ENCODE measurements at regions not wholly inside any gene's neighbourhood (a gene's known extent, or its start where the extent isn't known, plus 50 kb on each side); places are given as distances from the start of the nearest gene placed in this dataset.
A peak's percentile ranks its signal among the peaks of the same experiment; 100 is the strongest.

DNA sequence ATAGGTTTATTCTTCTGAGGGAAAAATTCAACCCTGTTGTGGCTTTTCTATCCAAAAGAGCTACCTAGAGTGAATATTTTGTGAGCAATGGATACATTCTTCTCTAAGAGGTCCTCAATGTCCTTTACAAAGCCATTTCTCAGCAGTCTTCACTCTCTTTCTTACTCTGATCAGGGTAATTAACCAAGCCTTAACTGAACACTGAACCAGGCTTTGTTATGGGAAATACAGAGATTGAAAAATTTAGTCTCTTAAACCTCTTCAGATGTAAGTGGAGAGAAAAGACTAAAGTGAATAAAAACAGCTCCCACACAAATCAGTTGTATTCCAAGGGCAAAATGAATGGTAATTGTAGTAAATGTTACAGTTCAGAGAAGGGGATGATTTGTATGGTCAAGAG, 64.0 kb upstream of the XIST start:
- in situ Hi-C loops (cut with MboI; ENCODE audit: low sequenced_read_pairs): no loop called here
- H2BK15ac ChIP-seq (ENCODE audit: low read depth, low read length): peak overlapping the region; percentile 69
- H3K23ac ChIP-seq (ENCODE audit: low read depth, low read length): peak overlapping the region; percentile 80
- peak overlapping the region; percentile 55 for H4K5ac ChIP-seq (ENCODE audit: low read depth, low read length)
- no peak overlapping the region for H3K4me3 ChIP-seq (ENCODE audit: insufficient read depth, low read depth, low read length)
- H2AK9ac ChIP-seq (replicated peaks; ENCODE audit: low read depth, low read length, poor library complexity): no peak overlapping the region
- H3K27me3 ChIP-seq (ENCODE audit: control insufficient read depth, insufficient read depth, low read length): peaks cover 6% of the 10 kb centered on the region
- peaks cover 14% of the 10 kb centered on the region for H3K4me1 ChIP-seq (ENCODE audit: control insufficient read depth, insufficient read depth, low read length)
- H3K56ac ChIP-seq (ENCODE audit: extremely low read depth, insufficient read depth, low read length): peak overlapping the region; percentile 74; the same call in 1 of the 2 replicates
- ChIA-PET POLR2A (ENCODE audit: unreplicated experiment) (interaction anchor here (0.6 kb wide), 1 partner anchor 450 kb away, joined by 3 read pairs; no protein-coding TSS in a partner anchor), CTCF (no interaction called here)
- peak overlapping the region; percentile 93 for H2BK20ac ChIP-seq (ENCODE audit: low read depth, low read length)
- H3K14ac ChIP-seq (replicated peaks; ENCODE audit: low read depth, low read length): peak overlapping the region; percentile 82
- no peaks in the 10 kb centered on the region for H4K20me1 ChIP-seq (ENCODE audit: insufficient read depth, low read length)
- DNase-seq (no peak), ATAC-seq (ENCODE audit: low read depth) (no peak)
- peaks cover 0 to 4% of the 10 kb centered on the region in 2 experiments; a peak in 1 of 4 replicates for H3K79me1 ChIP-seq (ENCODE audit: low read depth in 1 of 2, low read length in 2 of 2)
- H2BK5ac ChIP-seq (ENCODE audit: low read depth, low read length, poor library complexity, severe bottlenecking): peak overlapping the region; percentile 95
- H4K91ac ChIP-seq (ENCODE audit: insufficient read depth, low read depth, low read length): peak overlapping the region; percentile 71
- dilution Hi-C loops (cut with HindIII; ENCODE audit: low sequenced_read_pairs, unreplicated experiment): no loop called here
- 0 out of 2 replicates have a peak overlapping the region, but pooled peaks have one; percentile 4 for H3K9ac ChIP-seq (ENCODE audit: low read depth, low read length)
- TF ChIP-seq RCOR1 (IDR thresholded peaks at IDR 0.05; ENCODE audit: insufficient replicate concordance, low read length) (no peak), RAD21 (IDR thresholded peaks at IDR 0.05; ENCODE audit: low read length) (no peak), BHLHE40 (IDR thresholded peaks at IDR 0.05; ENCODE audit: low read depth, low read length) (no peak), SMC3 (IDR thresholded peaks at IDR 0.05; ENCODE audit: low read depth, low read length) (no peak), MAZ (IDR thresholded peaks at IDR 0.05; ENCODE audit: borderline replicate concordance, low read depth, low read length) (no peak), NFE2L2 (IDR thresholded peaks at IDR 0.05; ENCODE audit: low read depth, low read length) (no peak), MAFK (IDR thresholded peaks at IDR 0.05; ENCODE audit: low read depth, low read length) (no peak), FOS (IDR thresholded peaks at IDR 0.05; ENCODE audit: low read depth, low read length) (no peak), RFX5 (IDR thresholded peaks at IDR 0.05; ENCODE audit: low read depth, low read length) (no peak), CHD1 (IDR thresholded peaks at IDR 0.05; ENCODE audit: low read depth, low read length) (no peak), POLR2A (IDR thresholded peaks at IDR 0.05; ENCODE audit: low read depth, low read length) (no peak), MXI1 (IDR thresholded peaks at IDR 0.05; ENCODE audit: borderline replicate concordance, low read depth, low read length) (no peak), CEBPB (IDR thresholded peaks at IDR 0.05; ENCODE audit: low read depth, low read length) (no peak)
- TF ChIP-seq, protein P1, sequence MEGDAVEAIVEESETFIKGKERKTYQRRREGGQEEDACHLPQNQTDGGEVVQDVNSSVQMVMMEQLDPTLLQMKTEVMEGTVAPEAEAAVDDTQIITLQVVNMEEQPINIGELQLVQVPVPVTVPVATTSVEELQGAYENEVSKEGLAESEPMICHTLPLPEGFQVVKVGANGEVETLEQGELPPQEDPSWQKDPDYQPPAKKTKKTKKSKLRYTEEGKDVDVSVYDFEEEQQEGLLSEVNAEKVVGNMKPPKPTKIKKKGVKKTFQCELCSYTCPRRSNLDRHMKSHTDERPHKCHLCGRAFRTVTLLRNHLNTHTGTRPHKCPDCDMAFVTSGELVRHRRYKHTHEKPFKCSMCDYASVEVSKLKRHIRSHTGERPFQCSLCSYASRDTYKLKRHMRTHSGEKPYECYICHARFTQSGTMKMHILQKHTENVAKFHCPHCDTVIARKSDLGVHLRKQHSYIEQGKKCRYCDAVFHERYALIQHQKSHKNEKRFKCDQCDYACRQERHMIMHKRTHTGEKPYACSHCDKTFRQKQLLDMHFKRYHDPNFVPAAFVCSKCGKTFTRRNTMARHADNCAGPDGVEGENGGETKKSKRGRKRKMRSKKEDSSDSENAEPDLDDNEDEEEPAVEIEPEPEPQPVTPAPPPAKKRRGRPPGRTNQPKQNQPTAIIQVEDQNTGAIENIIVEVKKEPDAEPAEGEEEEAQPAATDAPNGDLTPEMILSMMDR (conservative IDR thresholded peaks at IDR 0.05; ENCODE audit: low read depth, low read length): no peak
- TF ChIP-seq, protein P2, sequence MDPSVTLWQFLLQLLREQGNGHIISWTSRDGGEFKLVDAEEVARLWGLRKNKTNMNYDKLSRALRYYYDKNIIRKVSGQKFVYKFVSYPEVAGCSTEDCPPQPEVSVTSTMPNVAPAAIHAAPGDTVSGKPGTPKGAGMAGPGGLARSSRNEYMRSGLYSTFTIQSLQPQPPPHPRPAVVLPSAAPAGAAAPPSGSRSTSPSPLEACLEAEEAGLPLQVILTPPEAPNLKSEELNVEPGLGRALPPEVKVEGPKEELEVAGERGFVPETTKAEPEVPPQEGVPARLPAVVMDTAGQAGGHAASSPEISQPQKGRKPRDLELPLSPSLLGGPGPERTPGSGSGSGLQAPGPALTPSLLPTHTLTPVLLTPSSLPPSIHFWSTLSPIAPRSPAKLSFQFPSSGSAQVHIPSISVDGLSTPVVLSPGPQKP (IDR thresholded peaks at IDR 0.05; ENCODE audit: borderline replicate concordance, low read depth, low read length): no peak
- TF ChIP-seq, protein P3, sequence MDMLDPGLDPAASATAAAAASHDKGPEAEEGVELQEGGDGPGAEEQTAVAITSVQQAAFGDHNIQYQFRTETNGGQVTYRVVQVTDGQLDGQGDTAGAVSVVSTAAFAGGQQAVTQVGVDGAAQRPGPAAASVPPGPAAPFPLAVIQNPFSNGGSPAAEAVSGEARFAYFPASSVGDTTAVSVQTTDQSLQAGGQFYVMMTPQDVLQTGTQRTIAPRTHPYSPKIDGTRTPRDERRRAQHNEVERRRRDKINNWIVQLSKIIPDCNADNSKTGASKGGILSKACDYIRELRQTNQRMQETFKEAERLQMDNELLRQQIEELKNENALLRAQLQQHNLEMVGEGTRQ (IDR thresholded peaks at IDR 0.05; ENCODE audit: low read depth, low read length): no peak
- BruUV-seq (replicated peaks): no TSS peak
- peaks cover 3% of the 10 kb centered on the region; the same call in 1 of the 2 replicates for H3K9me1 ChIP-seq (ENCODE audit: insufficient read depth, low read length)
- H2AFZ ChIP-seq (replicated peaks; ENCODE audit: low read length, poor library complexity): no peak overlapping the region
- H2BK120ac ChIP-seq (ENCODE audit: low read depth, low read length): peak overlapping the region; percentile 96
- H3K4me2 ChIP-seq (ENCODE audit: low read depth, low read length): no peak overlapping the region
- peak overlapping the region; percentile 76; the same call in 1 of the 2 replicates for H3K18ac ChIP-seq (ENCODE audit: low read depth, low read length)
- peak overlapping the region; percentile 72; the same call in 1 of the 2 replicates for H3K27ac ChIP-seq (ENCODE audit: insufficient read depth, low read length)
- peak overlapping the region; percentile 44 to 67 for H4K8ac ChIP-seq (ENCODE audit: low read depth in 2 of 2, low read length in 2 of 2)
- intact Hi-C loops (cut with micrococcal nuclease): loop anchor here (2.0 kb wide), 1 partner anchor 28 kb away; no protein-coding TSS in a partner anchor
- H2AK5ac ChIP-seq (ENCODE audit: low read depth, low read length): peak overlapping the region; percentile 85
- H3K9me3 ChIP-seq (ENCODE audit: control insufficient read depth, insufficient read depth, low read length): no peaks in the 10 kb centered on the region
- peak overlapping the region; percentile 88 for H3K4ac ChIP-seq (ENCODE audit: low read depth, low read length)
- H3K36me3 ChIP-seq (ENCODE audit: control insufficient read depth, insufficient read depth, low read length): no peaks in the 10 kb centered on the region

All from IMR-90 (cell line).